ENCODE measurements at regions not wholly inside any gene's neighbourhood (a gene's known extent, or its start where the extent isn't known, plus 50 kb on each side); places are given as distances from the start of the nearest gene placed in this dataset.

- no peak for TF ChIP-seq CTCF (IDR thresholded peaks at IDR 0.05; ENCODE audit: low read depth, low read length)
- Histone ChIP-seq H3K36me3 (no peaks in the 10 kb centered on the region), H3K27ac (no peak overlapping the region), H3K4me1 (ENCODE audit: low read depth) (no peaks in the 10 kb centered on the region), H3K4me3 (no peak overlapping the region), H3K27me3 (no peaks in the 10 kb centered on the region), H3K9me3 (ENCODE audit: low read depth) (no peaks in the 10 kb centered on the region)
- DNase-seq (ENCODE audit: low read depth in 1 of 2, low spot score in 1 of 2): peak in 1 of 2 donors; percentile 24
These were observed 491.8 kb upstream of the ACVR2A start for GRCh38 chr2:147353072-147353381.

- DNase-seq (ENCODE audit: low read depth in 1 of 2, low spot score in 1 of 2): no peak
- H3K4me1 ChIP-seq (ENCODE audit: low read depth): no peaks in the 10 kb centered on the region
- no peak for TF ChIP-seq CTCF (IDR thresholded peaks at IDR 0.05; ENCODE audit: low read depth, low read length)
- H3K9me3 ChIP-seq (ENCODE audit: low read depth): no peaks in the 10 kb centered on the region
- no peaks in the 10 kb centered on the region for H3K27me3 ChIP-seq
- no peak overlapping the region for H3K27ac ChIP-seq
- H3K36me3 ChIP-seq: no peaks in the 10 kb centered on the region
- no peak overlapping the region for H3K4me3 ChIP-seq
These were observed 492.4 kb upstream of the ACVR2A start for GRCh38 chr2:147352264-147353071.

- Histone ChIP-seq H3K27ac (no peak overlapping the region), H3K4me3 (no peak overlapping the region), H3K4me1 (ENCODE audit: low read depth) (no peaks in the 10 kb centered on the region), H3K9me3 (ENCODE audit: low read depth) (no peaks in the 10 kb centered on the region), H3K36me3 (no peaks in the 10 kb centered on the region), H3K27me3 (no peaks in the 10 kb centered on the region)
- TF ChIP-seq CTCF (IDR thresholded peaks at IDR 0.05; ENCODE audit: low read depth, low read length): no peak
- no peak for DNase-seq (ENCODE audit: low read depth in 1 of 2, low spot score in 1 of 2)
These were observed 493.0 kb upstream of the ACVR2A start for GRCh38 chr2:147351784-147352183.

DNA sequence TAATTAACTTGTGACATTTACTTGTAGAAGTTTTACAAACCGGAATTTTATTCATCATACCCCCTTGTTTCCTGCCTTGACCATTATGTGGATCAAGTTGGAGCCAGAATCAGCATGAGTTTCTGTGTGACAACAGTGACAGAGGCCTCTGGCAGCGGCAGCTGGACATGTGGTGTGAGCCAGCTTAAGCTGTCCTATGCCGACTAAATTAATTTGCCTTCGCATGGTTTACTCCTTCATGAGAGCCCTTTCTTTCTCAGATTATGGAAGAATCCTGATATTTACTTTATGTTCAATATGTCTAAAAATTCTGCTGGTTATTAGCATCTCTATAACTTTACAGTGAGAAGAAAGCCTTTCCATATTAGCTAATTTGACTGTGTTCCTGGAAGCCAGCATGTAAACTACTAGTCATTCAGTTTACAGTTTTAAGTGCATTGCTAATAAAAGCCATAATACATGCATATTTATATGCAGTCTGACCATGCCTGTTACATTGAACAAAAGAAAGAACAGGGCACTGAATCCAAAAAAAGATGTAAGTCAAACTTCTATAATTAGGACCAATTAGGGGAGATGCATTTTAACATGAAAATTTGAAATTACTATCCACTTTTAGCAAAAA, 495.8 kb upstream of the ACVR2A start:
- Histone ChIP-seq H3K27me3 (no peaks in the 10 kb centered on the region), H3K9me3 (ENCODE audit: low read depth) (no peaks in the 10 kb centered on the region), H3K27ac (no peak overlapping the region), H3K4me3 (no peak overlapping the region), H3K4me1 (ENCODE audit: low read depth) (no peaks in the 10 kb centered on the region), H3K36me3 (no peaks in the 10 kb centered on the region)
- no peak for TF ChIP-seq CTCF (IDR thresholded peaks at IDR 0.05; ENCODE audit: low read depth, low read length)
- DNase-seq (ENCODE audit: low read depth in 1 of 2, low spot score in 1 of 2): no peak

GRCh38 chr2:147346142-147346541, 498.7 kb upstream of the ACVR2A start:
- H3K4me1 ChIP-seq (ENCODE audit: low read depth): no peaks in the 10 kb centered on the region
- H3K36me3 ChIP-seq: no peaks in the 10 kb centered on the region
- no peak overlapping the region for H3K27ac ChIP-seq
- DNase-seq (ENCODE audit: low read depth in 1 of 2, low spot score in 1 of 2): no peak
- TF ChIP-seq CTCF (IDR thresholded peaks at IDR 0.05; ENCODE audit: low read depth, low read length): no peak
- H3K4me3 ChIP-seq: no peak overlapping the region
- H3K9me3 ChIP-seq (ENCODE audit: low read depth): no peaks in the 10 kb centered on the region
- H3K27me3 ChIP-seq: no peaks in the 10 kb centered on the region
